ENCODE measurements at regions not wholly inside any gene's neighbourhood (a gene's known extent, or its start where the extent isn't known, plus 50 kb on each side); places are given as distances from the start of the nearest gene placed in this dataset.

DNA sequence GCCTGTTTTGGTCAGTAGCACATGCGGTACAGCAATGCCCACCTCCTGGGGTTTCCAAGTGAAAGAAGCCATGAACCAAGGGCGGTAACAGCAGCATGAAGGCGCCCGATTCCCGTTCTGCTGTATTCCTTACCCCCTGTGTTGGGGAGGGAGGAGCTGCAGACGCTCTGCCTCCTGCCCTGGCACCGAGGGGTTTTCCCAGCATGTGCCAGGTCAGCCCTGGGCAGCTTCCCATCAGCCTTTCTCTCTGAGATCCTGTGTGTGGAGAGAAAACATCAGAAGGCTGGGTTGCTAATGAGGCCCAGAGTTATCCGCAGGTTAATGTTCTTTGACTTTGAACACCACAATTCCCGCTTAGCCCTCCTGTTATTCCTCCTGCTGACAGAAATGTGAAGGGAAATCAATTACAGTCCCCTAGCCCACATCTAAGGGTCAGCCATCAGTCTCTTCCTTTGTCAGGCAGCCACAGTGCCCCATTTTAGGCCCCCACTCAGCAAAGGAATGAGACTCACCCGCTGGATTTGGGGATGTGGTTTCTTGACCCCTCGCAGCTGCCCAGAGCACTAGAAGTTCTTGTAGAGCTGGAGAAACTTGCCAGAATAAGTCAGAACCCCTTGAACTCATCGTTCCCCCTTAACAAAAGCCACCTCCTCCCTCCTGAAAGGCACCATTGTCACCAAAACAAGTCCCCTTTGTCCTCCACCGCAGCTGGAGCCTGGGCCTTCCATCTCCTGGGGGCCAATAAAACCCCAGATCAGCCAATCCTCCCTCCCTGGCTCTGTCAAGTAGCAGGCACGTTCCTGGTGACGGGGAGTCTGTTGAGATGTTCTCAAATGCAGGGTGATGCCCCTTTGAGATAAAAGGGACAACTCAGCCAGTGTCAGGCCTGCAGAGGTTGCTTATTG, 168.5 kb downstream of the KATNIP start:
- no peak for DNase-seq (ENCODE audit: low spot score)

DNA sequence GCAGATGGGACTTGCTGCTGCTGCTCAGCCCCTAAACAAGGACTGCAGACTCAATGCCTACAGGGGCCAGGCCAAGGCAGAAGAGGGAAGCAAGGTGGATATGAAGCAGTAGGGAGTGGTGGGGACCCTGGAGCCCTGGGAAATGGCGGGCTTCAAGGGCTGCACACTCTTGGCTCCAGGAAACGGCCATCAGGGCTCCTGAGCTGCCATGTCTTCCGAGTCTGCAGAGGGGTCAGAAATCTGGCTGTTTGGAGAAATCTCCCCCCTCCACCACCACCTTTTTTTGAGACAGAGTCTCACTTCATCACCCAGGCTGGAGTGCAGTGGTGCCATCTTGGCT, 169.1 kb downstream of the KATNIP start:
- no peak for DNase-seq (ENCODE audit: low spot score)

DNA sequence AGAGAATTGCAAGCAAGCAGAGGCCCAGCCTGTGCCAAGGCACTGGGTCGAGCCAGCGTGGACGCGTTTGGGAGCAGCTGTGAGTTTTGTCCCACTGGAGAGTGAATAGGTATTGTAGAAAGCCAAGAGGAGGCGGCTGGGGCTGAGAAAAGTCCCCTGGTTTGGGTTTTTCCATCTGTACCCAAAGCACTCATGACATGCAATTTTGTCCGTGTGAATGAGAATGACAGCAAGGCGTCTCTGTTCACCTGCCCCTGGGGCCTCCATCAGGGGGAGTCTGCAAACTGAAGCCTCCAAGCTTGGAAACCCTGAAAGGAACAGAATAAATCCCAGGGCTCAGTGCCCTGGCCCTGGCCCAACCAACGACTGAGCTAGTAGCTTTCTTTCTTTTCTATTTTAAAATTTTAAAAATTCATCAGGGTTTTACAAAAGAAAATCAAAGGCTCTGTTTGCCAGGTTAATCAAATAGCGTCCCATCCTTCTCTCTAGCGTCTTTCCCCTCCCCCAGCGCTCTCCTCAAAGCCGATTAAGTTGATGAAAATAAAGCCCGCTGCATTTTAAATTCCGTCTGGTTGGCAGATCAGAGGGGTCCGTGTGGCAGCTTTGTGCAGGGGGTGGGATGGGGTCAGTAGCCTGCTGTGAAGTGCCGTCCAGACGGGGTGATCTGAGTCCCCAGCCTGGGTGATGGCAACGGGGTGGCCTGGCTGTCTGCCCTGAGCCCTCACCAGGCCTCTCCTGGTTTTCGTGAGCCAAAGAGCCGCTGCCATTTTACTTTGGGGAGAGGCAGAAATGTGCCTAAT, 171.0 kb downstream of the KATNIP start:
- DNase-seq (ENCODE audit: low spot score), result no peak

DNA sequence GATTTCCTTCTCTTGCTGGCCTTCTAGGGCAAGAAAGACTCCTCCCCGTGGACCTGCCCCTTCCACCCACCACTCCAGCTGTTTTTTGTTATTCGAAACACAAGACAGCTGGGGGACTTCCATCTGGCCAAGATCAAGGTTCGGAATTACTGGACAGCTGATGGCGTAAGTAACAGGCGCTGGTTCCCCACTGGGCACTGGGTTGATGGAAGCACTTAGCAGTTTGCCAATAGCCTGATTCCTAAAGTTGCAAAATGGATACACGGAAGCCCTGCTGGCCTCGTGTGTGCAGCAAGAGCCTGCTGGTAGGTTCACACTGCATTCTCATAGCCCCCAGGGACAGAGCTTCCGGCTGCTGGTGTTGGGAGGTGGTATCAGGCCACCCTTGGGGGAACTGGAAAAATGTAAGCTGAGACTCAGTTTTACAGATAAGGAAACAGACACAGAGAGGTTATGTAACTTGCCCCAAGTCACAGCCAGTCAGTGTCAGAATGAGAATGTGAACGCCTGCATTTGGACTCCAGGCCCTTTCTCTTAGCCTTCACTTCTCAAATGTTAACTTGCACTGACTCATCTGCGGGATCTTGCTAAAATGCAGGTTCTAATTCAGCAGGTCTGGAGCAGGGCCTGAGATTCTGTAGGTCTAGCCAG, 171.7 kb downstream of the KATNIP start:
- no peak for DNase-seq (ENCODE audit: low spot score)

DNA sequence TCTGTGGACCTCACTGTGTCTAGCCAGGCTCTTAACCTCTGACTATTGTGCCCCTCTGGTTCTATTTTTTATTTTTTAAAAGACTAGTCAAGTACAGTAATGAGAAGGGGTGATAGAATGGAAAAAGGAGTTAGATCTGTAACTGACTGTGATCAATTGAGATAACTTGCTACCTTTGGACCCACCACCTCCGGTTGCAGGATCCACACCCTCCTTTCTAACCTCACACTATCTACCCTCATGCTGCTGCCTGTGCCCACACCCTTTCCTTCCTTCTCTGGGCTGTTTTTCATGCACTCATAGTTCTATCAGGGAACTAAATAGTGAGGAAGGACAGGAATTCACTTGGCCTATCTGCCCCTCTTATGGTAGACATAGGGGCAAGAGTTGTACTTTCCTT, 172.3 kb downstream of the KATNIP start:
- DNase-seq (ENCODE audit: low spot score), result no peak

DNA sequence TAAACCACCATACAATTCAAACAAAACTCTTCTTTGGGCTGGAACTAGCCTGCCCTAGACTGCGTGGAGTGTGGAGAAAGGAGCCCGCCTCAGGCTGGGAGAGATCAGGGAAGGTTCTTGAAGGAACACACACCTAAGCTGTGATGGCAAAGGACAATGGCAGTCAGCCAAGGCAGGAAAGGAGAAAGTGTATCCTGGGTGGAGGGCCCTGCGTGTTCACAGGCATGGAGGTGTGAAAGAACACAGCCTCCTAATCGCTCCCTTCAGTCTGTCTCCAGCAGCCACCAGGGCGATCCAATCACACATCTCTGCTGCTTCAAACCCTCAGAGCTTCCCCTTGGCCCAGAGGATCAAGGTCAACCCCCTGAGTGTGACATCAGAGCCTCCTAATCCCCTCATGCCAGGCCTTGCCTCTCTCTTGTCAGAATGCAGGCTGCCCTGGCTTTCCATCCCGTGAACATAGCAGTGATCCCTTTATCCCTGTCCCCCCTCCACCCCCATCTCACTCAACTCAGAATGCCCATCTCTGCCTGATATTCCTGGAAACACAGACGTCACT, 173.0 kb downstream of the KATNIP start:
- DNase-seq (ENCODE audit: low spot score), result no peak

DNA sequence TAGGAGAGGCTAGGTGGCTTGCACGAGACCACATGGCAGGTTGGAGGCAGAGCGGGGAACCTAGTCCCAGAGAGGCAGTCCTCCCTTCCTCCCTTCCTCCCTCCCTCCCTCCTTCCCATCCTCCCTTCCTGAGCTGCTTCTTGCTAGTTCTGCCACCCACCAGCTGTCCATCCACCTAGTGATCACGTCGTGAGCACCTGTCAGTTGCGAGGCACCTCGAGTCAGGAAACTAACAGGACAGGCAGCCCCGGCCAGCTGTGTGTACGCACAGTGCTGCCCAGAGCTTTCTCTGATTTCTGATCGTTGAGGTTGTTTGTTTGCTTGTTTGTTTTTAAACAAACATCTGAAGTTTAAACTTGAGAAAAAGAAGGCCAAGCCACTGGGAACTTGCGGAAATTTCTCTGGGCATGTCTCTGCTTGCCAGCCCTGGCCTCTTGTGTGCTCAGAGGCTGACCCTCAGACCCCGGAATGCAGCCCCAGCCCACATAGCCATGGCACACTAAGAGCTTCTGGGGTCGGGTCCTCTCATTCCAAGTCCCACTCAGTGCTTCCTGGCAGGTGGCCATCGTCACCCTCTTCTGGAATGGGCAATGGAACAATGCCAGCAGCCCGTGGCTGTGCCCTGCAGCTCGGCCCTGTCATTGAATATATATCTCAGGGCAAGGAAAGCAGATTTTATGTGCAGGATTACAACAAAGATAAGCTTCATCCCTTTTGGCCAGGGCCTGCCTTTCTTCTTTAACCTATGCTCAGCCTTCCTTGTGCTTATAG, 174.0 kb downstream of the KATNIP start:
- no peak for DNase-seq (ENCODE audit: low spot score)

DNA sequence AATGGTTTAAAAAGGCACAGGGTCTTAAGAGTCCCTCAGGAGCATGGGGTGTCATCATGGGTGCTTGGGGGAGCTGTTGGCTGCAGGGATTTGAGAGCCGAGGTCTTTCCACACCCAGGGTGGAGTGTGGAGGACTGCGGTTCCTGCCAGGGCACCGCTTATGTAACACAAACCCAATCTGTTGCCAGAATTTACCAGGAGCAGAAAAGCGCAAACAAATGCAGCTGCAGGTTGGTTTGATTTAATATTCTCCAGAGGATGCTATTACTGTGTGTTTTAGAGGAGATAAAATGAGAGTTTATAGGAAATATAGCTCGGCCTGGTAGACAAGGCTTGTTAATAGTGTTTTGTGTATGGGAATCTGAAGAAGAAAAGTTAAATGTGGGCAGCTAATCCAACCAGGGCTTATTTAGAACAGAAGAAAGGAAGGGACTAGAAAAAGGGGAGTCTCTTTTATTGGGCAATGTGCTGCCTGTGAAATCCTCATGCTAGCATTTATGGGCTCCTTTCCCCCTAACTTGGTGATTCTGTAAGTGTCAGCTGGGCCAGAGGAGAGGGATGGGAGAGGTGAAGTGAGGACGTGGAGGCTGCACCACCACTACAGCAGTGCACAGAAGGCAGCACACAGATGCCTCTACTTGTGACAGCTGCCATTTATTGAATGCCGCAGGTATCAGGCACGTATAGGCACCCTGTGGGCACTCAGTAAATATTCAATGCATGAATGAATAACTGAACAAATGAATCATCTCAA, 174.7 kb downstream of the KATNIP start:
- no peak for DNase-seq (ENCODE audit: low spot score)

DNA sequence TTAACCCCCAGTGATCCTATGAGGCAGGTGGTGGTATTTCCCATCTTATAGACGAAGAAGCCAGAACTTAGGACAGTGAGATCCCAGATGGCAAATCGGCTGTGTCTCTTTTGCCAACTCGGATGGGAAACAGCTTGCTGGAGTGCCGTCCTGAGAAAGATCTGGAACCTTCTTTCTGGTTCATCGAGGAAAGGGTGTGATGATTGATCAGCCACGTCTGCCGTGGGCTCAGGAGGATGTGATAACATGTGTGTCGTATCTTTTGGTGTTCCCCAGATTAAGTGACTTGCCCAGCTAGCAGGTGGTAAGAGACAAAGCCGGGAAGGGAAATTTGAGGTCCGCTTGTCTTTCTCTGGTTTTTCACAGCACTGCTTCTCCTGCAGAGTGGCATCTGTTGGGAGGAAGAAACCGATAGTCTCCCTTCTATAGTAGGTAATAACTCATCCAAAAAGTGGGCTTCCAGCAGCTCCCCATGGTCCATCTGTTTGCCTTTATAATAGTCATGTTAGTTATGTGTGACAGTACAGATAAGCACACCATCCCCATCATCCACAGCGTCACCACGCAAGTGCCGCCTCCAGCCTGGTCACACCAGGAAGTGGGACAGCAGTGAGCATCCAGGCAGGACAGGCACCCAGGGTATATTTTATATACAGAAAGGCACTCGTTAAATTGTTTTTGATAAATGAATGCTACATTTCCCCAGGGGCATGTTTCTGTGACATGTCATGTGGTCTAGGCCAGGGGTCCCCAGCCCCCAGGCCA, 175.5 kb downstream of the KATNIP start:
- no peak for DNase-seq (ENCODE audit: low spot score)

DNA sequence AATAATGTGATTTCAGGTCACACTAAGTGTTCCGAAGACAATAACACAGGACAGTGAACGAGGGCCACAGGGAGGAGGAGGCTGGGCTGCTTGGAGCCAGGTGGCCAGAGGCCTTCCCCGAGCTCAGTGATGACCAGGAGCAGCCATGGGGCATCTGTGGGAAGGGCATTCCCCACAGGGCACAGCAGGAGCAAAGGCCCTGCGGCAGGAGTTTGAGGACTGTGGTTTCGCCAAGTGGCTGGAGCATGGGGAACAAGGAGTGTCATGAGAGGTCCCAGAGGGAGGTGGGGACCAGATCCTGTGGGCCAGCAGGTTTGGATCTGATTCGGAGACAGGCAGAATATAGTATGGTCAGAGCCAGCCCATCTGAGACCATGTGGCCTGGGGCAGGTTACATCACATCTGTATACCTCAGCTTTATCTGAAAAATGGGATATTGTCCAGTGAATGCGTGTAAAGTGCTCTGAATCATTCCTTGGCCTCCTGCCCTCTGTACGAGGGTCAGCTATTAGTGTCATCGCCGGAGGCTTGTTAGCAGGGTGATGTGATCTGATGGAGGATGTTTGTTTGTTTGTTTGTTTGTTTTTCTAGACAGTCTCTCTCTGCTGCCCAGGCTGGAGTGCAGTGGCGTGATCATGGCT, 176.8 kb downstream of the KATNIP start:
- DNase-seq (ENCODE audit: low spot score), result peak; percentile 41

DNA sequence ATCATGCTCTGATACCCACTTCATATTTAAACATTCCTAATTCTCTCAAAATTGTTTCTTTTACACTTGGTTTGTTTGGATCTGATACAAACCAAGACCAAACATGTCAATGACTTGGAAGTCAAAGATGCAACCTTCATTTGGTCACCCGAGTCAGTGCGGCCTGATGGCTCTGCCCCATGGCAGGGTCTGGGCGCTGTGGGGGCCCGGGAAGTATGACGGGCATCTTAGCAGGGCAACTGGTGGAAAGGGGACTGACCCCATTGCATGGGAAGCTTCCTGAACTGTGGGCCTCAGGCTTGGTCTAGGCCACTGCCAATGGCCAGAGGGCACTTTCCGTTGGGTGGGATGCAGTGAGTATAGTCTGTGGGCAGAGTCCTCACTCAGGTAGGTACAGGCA, 178.0 kb downstream of the KATNIP start:
- no peak for DNase-seq (ENCODE audit: low spot score)

DNA sequence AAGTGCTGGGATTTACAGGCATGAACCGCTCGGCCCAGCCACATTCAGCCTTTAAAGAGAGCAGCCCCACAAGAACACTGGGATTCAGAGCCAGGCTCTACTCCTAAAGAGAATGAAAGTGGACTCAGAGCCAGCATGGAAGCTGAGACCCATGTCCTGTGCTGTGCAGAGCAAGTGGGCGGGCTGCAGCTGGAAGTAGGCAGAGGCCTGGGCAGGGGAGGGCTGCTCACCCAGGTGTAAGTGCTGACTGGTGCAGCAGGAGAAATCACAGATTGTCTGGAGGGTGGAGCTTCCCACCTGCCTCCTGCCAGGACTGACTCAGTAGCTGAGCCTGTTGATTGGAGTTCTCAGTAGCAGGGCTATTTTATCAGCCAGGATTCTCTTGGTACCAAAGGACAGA, 178.7 kb downstream of the KATNIP start:
- DNase-seq (ENCODE audit: low spot score), result no peak

DNA sequence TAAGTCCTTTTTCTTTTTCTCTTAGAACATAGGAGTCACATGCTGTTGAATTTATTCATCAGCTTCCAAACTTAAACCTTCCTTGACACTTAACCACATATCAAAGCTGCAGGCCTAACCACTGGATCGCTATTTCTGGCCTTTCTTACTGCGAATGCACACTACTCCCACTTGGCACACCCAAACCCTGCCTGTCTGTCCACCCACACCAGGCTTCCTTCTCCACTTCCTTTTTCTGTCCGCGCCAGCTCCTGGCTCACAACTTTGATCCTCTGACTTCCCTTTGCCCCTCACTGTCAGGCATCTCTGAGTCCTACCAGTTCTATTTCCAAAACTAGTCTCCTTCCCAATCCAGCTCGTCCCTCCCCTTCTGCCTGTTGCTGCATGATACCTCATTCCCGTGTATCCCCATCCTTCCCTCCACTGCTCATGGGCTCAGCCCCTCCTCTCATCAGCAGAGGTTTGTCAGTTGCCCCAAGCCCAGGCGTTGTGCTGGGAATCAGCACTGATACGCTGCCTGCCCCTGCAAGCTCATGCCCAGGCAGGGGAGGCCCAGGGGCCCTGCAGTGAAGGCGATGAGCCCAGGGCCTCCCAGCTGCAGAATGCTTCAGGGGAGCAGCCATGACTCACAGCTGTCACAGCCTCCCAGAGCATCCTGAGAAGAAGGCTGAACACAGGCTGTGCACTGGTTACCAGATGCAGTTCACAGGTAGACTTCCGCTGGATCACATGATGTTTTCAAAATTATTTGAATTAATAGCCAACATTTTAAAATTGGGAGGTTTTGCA, 179.8 kb downstream of the KATNIP start:
- DNase-seq (ENCODE audit: low spot score), result no peak

DNA sequence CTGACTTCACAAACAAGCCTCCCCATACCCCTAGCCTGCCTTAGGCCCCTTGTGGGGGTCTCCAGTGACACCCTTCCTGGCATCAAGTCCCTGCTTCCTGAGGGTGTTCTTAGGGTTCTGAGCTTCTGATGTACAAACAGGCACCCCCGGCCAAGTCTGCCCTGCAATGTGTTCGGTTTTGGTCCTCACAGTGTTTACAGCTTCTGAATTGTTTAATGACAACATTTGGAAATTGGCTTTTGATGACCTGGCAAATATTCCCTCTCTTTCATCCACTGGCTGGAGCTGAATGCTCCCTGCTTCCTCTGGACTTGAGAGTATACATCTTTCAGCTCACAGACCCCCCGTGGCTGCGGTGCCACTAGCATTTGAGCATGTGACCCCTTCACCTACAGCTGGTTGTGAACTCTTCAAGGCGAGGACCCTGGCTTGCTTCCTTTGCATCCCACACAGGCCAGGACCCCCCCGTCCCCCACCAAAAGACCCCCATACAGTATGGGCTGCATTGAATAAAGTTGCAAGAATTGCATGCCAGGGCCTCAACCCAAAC, 180.8 kb downstream of the KATNIP start:
- DNase-seq (ENCODE audit: low spot score), result no peak

DNA sequence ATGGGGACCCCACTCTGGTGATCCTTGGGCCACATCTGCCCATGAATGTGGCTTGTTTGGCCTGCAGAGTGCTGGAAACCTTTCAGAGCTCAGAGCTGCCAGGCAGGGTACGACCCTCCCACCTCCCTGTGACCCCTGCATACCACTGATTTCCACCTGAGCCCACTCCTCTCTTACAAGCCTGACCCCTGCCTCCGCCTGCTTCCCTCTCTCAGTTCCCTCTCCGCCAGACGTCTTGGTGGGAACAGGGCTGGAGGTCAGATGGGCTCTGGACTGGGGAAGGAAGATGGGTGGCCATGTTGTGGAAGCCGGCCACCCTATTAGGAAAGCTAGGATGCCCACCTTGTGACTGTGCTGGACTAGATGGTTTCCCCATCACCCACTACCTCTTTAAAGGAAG, 185.1 kb downstream of the KATNIP start:
- DNase-seq (ENCODE audit: low spot score), result no peak

DNA sequence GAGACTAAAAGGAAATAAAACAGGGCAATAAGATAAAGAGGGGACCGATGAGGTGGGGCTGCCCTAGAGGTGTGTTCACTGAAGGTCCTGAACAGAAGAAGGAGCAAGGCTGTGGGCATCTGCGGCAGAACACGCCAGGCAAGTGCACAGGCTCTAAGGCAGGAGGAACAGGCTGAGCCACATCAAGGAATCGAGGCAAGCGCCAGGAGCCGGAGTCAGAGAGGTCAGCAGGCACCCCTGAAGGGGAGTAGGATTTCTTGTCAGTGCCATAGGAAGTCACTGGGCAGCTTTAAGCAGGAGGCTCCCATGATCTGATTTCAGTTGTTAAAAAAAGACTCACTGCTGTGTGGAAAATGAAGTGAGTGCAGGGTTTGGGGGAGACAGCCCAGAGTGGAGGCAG, 186.5 kb downstream of the KATNIP start:
- no peak for DNase-seq (ENCODE audit: low spot score)

DNA sequence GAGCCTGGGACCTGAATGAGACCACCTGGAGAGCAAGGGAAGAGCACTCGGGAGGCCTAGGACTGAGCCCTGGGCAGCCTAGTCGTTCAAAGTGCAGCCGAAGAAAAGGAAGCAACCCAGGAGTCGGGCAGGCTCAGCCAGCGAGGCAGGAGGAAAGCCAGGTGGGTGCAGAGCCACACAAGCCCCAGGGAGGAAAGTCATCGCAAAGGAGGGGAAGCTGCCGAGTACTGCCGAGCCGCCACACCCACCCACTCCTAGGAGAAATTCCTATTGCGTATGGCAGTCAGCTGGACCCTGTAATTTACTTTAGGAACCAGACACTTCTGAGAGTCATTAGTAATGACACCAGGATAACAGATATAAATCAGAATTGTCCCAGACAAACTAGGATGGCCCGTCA, 187.6 kb downstream of the KATNIP start:
- DNase-seq (ENCODE audit: low spot score), result no peak

Data from H4 (cell line).